ENCODE measurements at regions not wholly inside any gene's neighbourhood (a gene's known extent, or its start where the extent isn't known, plus 50 kb on each side); places are given as distances from the start of the nearest gene placed in this dataset.

DNA sequence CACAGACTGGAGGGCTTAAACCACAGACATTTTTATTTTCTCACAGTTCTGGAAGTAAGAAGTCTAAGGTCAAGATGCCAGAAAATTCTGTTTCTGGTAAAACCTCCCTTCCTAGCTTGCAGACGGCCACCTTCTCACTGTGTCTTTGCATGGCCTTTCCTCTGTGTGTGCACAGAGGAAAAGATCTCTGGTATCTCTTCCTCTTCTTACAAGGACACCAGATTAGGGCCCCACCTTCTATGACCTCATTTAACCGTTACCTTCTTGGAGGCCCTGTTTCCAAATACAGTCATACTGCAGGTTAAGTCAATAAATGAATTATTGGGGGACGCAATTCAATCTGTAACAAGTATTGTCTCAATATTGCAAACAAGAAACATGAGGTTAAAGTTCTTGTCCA lies 63.0 kb upstream of the PRDX6 start:
- Histone ChIP-seq H3K9me3 (no peaks in the 10 kb centered on the region), H3K4me1 (no peaks in the 10 kb centered on the region), H3K36me3 (ENCODE audit: control insufficient read depth, insufficient read depth, low read length) (peaks cover 1% of the 10 kb centered on the region; the same call in 1 of the 2 replicates), H3K4me3 (ENCODE audit: low read depth, low read length) (no peak overlapping the region), H3K27me3 (replicated peaks; ENCODE audit: control insufficient read depth, insufficient read depth, low read length) (no peaks in the 10 kb centered on the region)
- intact Hi-C loops (cut with micrococcal nuclease; ENCODE audit: unreplicated experiment), result no loop called here
- Mint-ChIP-seq H3K36me3 (ENCODE audit: insufficient read depth, unreplicated experiment) (no peaks in the 10 kb centered on the region), H3K27me3 (ENCODE audit: insufficient read depth, unreplicated experiment) (no peaks in the 10 kb centered on the region), H3K4me1 (ENCODE audit: low read depth, unreplicated experiment) (no peaks in the 10 kb centered on the region), H3K27ac (ENCODE audit: unreplicated experiment) (no peak overlapping the region), H3K4me3 (ENCODE audit: unreplicated experiment) (no peak overlapping the region), H3K9me3 (ENCODE audit: unreplicated experiment) (no peaks in the 10 kb centered on the region)
- CTCF ChIA-PET, result no interaction called here
- DNase-seq, result no peak
- POLR2A ChIA-PET, result no interaction called here
- BruUV-seq (replicated peaks), result no TSS peak
- TF ChIP-seq, protein P1, sequence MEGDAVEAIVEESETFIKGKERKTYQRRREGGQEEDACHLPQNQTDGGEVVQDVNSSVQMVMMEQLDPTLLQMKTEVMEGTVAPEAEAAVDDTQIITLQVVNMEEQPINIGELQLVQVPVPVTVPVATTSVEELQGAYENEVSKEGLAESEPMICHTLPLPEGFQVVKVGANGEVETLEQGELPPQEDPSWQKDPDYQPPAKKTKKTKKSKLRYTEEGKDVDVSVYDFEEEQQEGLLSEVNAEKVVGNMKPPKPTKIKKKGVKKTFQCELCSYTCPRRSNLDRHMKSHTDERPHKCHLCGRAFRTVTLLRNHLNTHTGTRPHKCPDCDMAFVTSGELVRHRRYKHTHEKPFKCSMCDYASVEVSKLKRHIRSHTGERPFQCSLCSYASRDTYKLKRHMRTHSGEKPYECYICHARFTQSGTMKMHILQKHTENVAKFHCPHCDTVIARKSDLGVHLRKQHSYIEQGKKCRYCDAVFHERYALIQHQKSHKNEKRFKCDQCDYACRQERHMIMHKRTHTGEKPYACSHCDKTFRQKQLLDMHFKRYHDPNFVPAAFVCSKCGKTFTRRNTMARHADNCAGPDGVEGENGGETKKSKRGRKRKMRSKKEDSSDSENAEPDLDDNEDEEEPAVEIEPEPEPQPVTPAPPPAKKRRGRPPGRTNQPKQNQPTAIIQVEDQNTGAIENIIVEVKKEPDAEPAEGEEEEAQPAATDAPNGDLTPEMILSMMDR (IDR thresholded peaks at IDR 0.05; ENCODE audit: insufficient read depth in 1 of 2, low read depth in 1 of 2, low read length in 1 of 2, severe bottlenecking in 1 of 2, unreplicated experiment in 1 of 2), result no peak

DNA sequence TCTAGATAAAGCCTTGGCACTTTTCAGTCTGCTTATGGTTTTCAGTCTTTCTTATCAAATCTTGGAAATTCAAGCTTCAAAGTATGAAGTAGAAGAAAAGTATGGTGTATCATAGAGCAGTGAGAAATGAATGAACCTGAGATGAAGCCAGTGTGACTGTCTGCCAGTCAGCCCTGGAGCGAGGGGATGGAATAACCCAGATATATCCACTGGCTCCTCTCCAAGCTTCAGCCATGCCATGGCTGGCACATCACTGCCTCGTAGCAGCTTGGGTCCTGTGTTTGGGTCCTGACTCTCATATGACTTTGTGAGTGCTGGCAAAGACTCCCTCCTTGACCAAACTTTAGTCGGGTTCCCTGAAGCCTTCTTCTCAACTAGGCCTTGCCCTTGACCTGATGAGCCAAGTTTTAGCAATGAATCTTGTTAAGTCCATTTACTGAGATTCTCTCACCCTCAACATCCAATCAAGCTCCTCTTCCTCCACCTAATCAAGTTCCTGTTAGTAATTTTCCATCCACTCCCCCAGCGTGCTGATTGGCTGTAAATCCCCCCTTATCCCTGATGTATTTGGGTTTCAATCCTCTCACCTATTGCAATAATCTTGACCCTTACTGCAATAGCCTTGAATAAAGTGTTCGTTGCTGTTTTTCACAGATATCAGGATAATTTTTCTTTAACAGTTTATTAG lies 62.5 kb upstream of the PRDX6 start:
- Histone ChIP-seq H3K27me3 (replicated peaks; ENCODE audit: control insufficient read depth, insufficient read depth, low read length) (no peaks in the 10 kb centered on the region), H3K36me3 (ENCODE audit: control insufficient read depth, insufficient read depth, low read length) (peaks cover 1% of the 10 kb centered on the region; the same call in 1 of the 2 replicates), H3K4me1 (no peaks in the 10 kb centered on the region), H3K4me3 (ENCODE audit: low read depth, low read length) (no peak overlapping the region), H3K9me3 (no peaks in the 10 kb centered on the region)
- no peak overlapping the region for H3K4me3 Mint-ChIP-seq (ENCODE audit: unreplicated experiment)
- DNase-seq, result no peak
- no TSS peak for BruUV-seq (replicated peaks)
- intact Hi-C loops (cut with micrococcal nuclease; ENCODE audit: unreplicated experiment), result no loop called here
- TF ChIP-seq, protein P1 (IDR thresholded peaks at IDR 0.05; ENCODE audit: insufficient read depth in 1 of 2, low read depth in 1 of 2, low read length in 1 of 2, severe bottlenecking in 1 of 2, unreplicated experiment in 1 of 2), result no peak
- H3K27ac Mint-ChIP-seq (ENCODE audit: unreplicated experiment), result no peak overlapping the region
- POLR2A ChIA-PET, result no interaction called here
- CTCF ChIA-PET, result interaction anchor here (0.5 kb wide), 1 partner anchor 430 kb away, joined by 3 read pairs; no protein-coding TSS in a partner anchor
- no peaks in the 10 kb centered on the region for H3K27me3 Mint-ChIP-seq (ENCODE audit: insufficient read depth, unreplicated experiment)
- no peaks in the 10 kb centered on the region for H3K9me3 Mint-ChIP-seq (ENCODE audit: unreplicated experiment)
- no peaks in the 10 kb centered on the region for H3K4me1 Mint-ChIP-seq (ENCODE audit: low read depth, unreplicated experiment)
- no peaks in the 10 kb centered on the region for H3K36me3 Mint-ChIP-seq (ENCODE audit: insufficient read depth, unreplicated experiment)

DNA sequence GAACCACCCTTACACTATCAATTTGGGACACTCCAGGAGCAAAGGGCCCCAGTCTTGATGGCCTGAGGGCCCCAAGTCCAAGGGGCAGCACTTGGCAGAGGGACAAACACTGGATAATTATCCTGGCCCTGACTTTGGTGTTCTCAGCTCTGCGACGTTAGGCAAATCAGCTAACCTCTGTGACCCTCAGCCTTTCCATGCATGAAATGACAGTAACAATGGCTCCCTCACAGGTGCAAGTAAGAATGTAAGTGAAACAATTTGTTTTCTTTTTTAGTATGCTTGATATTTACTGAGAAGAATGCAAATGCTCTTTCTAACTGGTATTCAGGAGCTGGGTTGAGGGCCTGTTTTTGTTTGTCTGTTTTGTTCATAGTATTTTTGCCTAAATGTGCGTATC lies 61.6 kb upstream of the PRDX6 start:
- BruUV-seq (replicated peaks), result no TSS peak
- H3K4me1 Mint-ChIP-seq (ENCODE audit: low read depth, unreplicated experiment), result no peaks in the 10 kb centered on the region
- TF ChIP-seq, protein P1 (IDR thresholded peaks at IDR 0.05; ENCODE audit: insufficient read depth in 1 of 2, low read depth in 1 of 2, low read length in 1 of 2, severe bottlenecking in 1 of 2, unreplicated experiment in 1 of 2), result no peak
- H3K4me1 ChIP-seq, result no peaks in the 10 kb centered on the region
- ChIA-PET CTCF (interaction anchor here (0.5 kb wide), 1 partner anchor 429 kb away, joined by 3 read pairs; no protein-coding TSS in a partner anchor), POLR2A (no interaction called here)
- DNase-seq, result no peak
- no peaks in the 10 kb centered on the region for H3K27me3 Mint-ChIP-seq (ENCODE audit: insufficient read depth, unreplicated experiment)
- H3K4me3 ChIP-seq (ENCODE audit: low read depth, low read length), result no peak overlapping the region
- H3K9me3 Mint-ChIP-seq (ENCODE audit: unreplicated experiment), result no peaks in the 10 kb centered on the region
- peaks cover 1% of the 10 kb centered on the region; the same call in 1 of the 2 replicates for H3K36me3 ChIP-seq (ENCODE audit: control insufficient read depth, insufficient read depth, low read length)
- no peaks in the 10 kb centered on the region for H3K9me3 ChIP-seq
- H3K4me3 Mint-ChIP-seq (ENCODE audit: unreplicated experiment), result no peak overlapping the region
- H3K27me3 ChIP-seq (replicated peaks; ENCODE audit: control insufficient read depth, insufficient read depth, low read length), result no peaks in the 10 kb centered on the region
- H3K27ac Mint-ChIP-seq (ENCODE audit: unreplicated experiment), result no peak overlapping the region
- H3K36me3 Mint-ChIP-seq (ENCODE audit: insufficient read depth, unreplicated experiment), result no peaks in the 10 kb centered on the region
- intact Hi-C loops (cut with micrococcal nuclease; ENCODE audit: unreplicated experiment), result no loop called here
